K562 (cell line): ENCODE measurements at regions not wholly inside any gene's neighbourhood (a gene's known extent, or its start where the extent isn't known, plus 50 kb on each side); places are given as distances from the start of the nearest gene placed in this dataset.

ENCODE experiments used
- ATAC-seq: fragments of 200-7000 bp; cut with Tn5 transposase; 3 replicates; pipeline ENCODE4 v1.9.1; 2020; ENCODE audit warnings: moderate library complexity
- BruUV-seq: library from RNA; stranded (reverse); fragments of 400-500 nt; replicated peaks from 2 replicates; lab custom pipeline; 2021; lab: Mats Ljungman, UMichigan
- CTCF ChIA-PET: fragments of 300-600 bp; formaldehyde crosslinking; extraction: SDS; loops from one replicate; lab custom pipeline; 2021; ENCODE audit warnings: low intra/inter-chr PET ratio; lab: Yijun Ruan, JAX
- POLR2A ChIA-PET: fragments of 300-600, 350-650 bp; sonication (Branson Sonifier 250); formaldehyde crosslinking; extraction: SDS; loops from one replicate; lab custom pipeline; 2021; ENCODE audit warnings: antibody characterized with exemption, inconsistent platforms; lab: Yijun Ruan, JAX
- DNase-seq, 4 experiments: peaks; one replicate each; pipeline versions ENCODE4 v3.0.0 to v3.0.0-alpha.2; 2011 to 2018; ENCODE audit warnings: low spot score in 3 of 4, mixed read lengths in 3 of 4; ENCODE audit errors: extremely low read depth in 1 of 4
- FAIRE-seq: peaks from 2 replicates; lab custom pipeline; 2011; peaks lifted over from hg19 to GRCh38; lab: Jason Lieb, UNC
- H2AFZ ChIP-seq: 2 replicates; pipeline ENCODE4 v1.6.0; 2011; ENCODE audit warnings: low read depth, low read length, control low read depth, inconsistent platforms
- H3K27ac ChIP-seq: fragments of 200-600 bp; 3 replicates; pipeline ENCODE4 v1.8.0; 2011; ENCODE audit warnings: low read depth, mild to moderate bottlenecking, control low read depth, inconsistent platforms, low read length, moderate library complexity, mixed read lengths; ENCODE audit errors: extremely low read depth
- H3K27me3 ChIP-seq, 2 experiments: fragments of 300-600 bp in 1 of 2; 2 replicates in 1 of 2; 3 replicates in 1 of 2; pipeline versions ENCODE4 v1.6.0 to v1.8.0; 2011; ENCODE audit warnings: inconsistent platforms in 2 of 2, low read length in 2 of 2, mild to moderate bottlenecking in 1 of 2, mixed read lengths in 1 of 2, moderate library complexity in 1 of 2; ENCODE audit not compliant: control insufficient read depth in 2 of 2, insufficient read depth in 2 of 2
- H3K36me3 ChIP-seq: fragments of 300-600 bp; 3 replicates; pipeline ENCODE4 v1.8.0; 2011; ENCODE audit warnings: mild to moderate bottlenecking, low read length, inconsistent platforms; ENCODE audit not compliant: control insufficient read depth, insufficient read depth
- H3K4me1 ChIP-seq, 2 experiments: fragments of 200-600 bp in 1 of 2; replicated peaks in 1 of 2; 2 replicates in 1 of 2; 3 replicates in 1 of 2; pipeline versions ENCODE4 v1.5.1 to v1.8.0; 2011; ENCODE audit warnings: inconsistent platforms in 2 of 2, low read length in 2 of 2, mild to moderate bottlenecking in 1 of 2, mixed read lengths in 1 of 2, moderate library complexity in 1 of 2; ENCODE audit not compliant: control insufficient read depth in 2 of 2, insufficient read depth in 2 of 2
- H3K4me2 ChIP-seq: 2 replicates; pipeline ENCODE4 v1.6.1; 2011; ENCODE audit warnings: low read length, control low read depth, inconsistent platforms, mixed read lengths; ENCODE audit not compliant: insufficient read depth
- H3K4me3 ChIP-seq: fragments of 200-600 bp; sonication (generic), shearing (Covaris generic); 2 replicates; pipeline ENCODE4 v1.5.1; 2016; ENCODE audit warnings: control low read depth, inconsistent platforms
- H3K79me2 ChIP-seq: fragments of 200-600 bp; 3 replicates; pipeline ENCODE4 v1.8.0; 2011; ENCODE audit warnings: low read length, inconsistent platforms; ENCODE audit not compliant: control insufficient read depth, insufficient read depth
- H3K9ac ChIP-seq, 2 experiments: 2 replicates each; pipeline versions ENCODE4 v1.6.0 to v1.6.1; 2011; ENCODE audit warnings: low read depth in 2 of 2, low read length in 2 of 2, control low read depth in 1 of 2, inconsistent platforms in 1 of 2, mild to moderate bottlenecking in 1 of 2, mixed read lengths in 1 of 2; ENCODE audit not compliant: insufficient read depth in 1 of 2
- H3K9me1 ChIP-seq: one replicate; pipeline ENCODE4 v1.6.0; 2011; ENCODE audit warnings: inconsistent platforms, mild to moderate bottlenecking, low read length, moderate library complexity; ENCODE audit not compliant: control insufficient read depth, insufficient read depth
- H3K9me3 ChIP-seq: replicated peaks from 2 replicates; pipeline ENCODE4 v1.5.1; 2011; ENCODE audit warnings: low read depth, low read length, inconsistent platforms; ENCODE audit not compliant: control insufficient read depth, insufficient read depth
- H4K20me1 ChIP-seq: replicated peaks from 2 replicates; pipeline ENCODE4 v1.6.1; 2011; ENCODE audit warnings: low read length, inconsistent platforms, mixed read lengths; ENCODE audit not compliant: control insufficient read depth, insufficient read depth
- BDP1 ChIP-seq: IDR thresholded peaks from 3 replicates; pipeline ENCODE4 v1.6.1; 2011; ENCODE audit not compliant: insufficient read length, insufficient read depth
- BRD9 ChIP-seq: fragments of 450-650 bp; IDR thresholded peaks from 2 replicates; pipeline ENCODE4 v1.6.1; 2018; ENCODE audit warnings: low read depth; ENCODE audit not compliant: partially characterized antibody
- KDM1A ChIP-seq, 2 experiments: fragments of 450-650 bp; IDR thresholded peaks; 2 replicates each; pipeline ENCODE4 v1.6.1; 2016; ENCODE audit warnings: mild to moderate bottlenecking in 2 of 2
- POLR2AphosphoS2 ChIP-seq: IDR thresholded peaks from 2 replicates; pipeline ENCODE4 v1.6.1; 2012; ENCODE audit warnings: low read length, improper control_type of control experiment
- STAT5A ChIP-seq: IDR thresholded peaks from 2 replicates; pipeline ENCODE4 v1.6.1; 2012; ENCODE audit warnings: low read length, inconsistent platforms, borderline replicate concordance
- YY1 ChIP-seq, 3 experiments: IDR thresholded peaks; 2 replicates each; pipeline ENCODE4 v1.6.1; 2011; ENCODE audit warnings: low read length in 2 of 3, mild to moderate bottlenecking in 2 of 3, moderate library complexity in 2 of 3, borderline replicate concordance in 1 of 3, control low read depth in 1 of 3, low read depth in 1 of 3; ENCODE audit not compliant: insufficient read depth in 3 of 3, insufficient replicate concordance in 2 of 3, control insufficient read depth in 1 of 3, insufficient read length in 1 of 3; ENCODE audit errors: extremely low read depth in 1 of 3
- ZNF239 ChIP-seq: fragments of 250-450 bp; sonication (Bioruptor Pico); IDR thresholded peaks from 2 replicates; pipeline ENCODE4 v1.4.0; 2020; ENCODE audit warnings: mild to moderate bottlenecking
- WGBS: fragments of 100-300 bp; shearing (Covaris generic); methylation state at CpG from one replicate; pipeline ENCODE4 v1.1.6; 2016; ENCODE audit warnings: low coverage, mixed read lengths; ENCODE audit not compliant: insufficient coverage; ENCODE audit errors: missing lambda C conversion rate; 5-methylcytosine and 5-hydroxymethylcytosine counted together
- in situ Hi-C: fragments of 300-500 bp; cut with MboI; formaldehyde crosslinking; loops from 4 replicates; pipeline ENCODE4 v1.15.0; 2018; ENCODE audit warnings: inconsistent platforms, mixed read lengths
- intact Hi-C: fragments of 100-400 bp; cut with micrococcal nuclease; formaldehyde crosslinking; loops from 2 replicates; pipeline ENCODE4 v1.14.2; 2022
- TF ChIP-seq, protein P1 (sequence below): fragments of 450-650 bp; IDR thresholded peaks from 2 replicates; pipeline ENCODE4 v1.6.1; 2017; ENCODE audit warnings: antibody characterized with exemption, mild to moderate bottlenecking
- TF ChIP-seq, protein P2 (sequence below), 2 experiments: fragments of 450-650 bp in 1 of 2; IDR thresholded peaks; 2 replicates each; pipeline ENCODE4 v1.6.1; 2011 to 2017; ENCODE audit warnings: low read depth in 2 of 2, antibody characterized with exemption in 1 of 2, borderline replicate concordance in 1 of 2, low read length in 1 of 2, mild to moderate bottlenecking in 1 of 2, mixed read lengths in 1 of 2; ENCODE audit not compliant: control insufficient read depth in 1 of 2
- TF ChIP-seq, protein P3 (sequence below): fragments of 450-650 bp; IDR thresholded peaks from 2 replicates; pipeline ENCODE4 v1.7.0; 2016; ENCODE audit warnings: borderline replicate concordance

DNA sequence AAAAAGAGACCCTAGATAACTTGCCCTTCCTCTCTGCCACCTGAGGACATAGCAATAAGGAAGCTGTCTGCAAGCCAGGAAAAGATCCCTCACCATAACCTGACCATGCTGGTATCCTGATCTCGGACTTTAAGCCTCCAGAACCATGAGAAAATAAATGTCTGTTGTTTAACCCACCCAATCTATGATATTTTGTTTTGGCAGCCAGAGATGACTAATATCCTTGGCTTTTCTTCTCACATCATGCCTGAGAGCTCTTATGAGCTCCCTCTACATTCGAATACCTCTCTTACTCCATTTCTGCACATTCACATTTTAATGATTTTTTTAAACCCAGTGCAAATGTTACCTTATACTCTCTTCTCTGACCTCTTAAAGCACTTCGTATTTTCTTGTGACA is 214.0 kb upstream of the CHRM2 start:
- Histone ChIP-seq H3K27me3 (no peaks in the 10 kb centered on the region), H3K4me2 (no peak overlapping the region), H3K27ac (no peak overlapping the region), H3K4me3 (no peak overlapping the region), H3K36me3 (no peaks in the 10 kb centered on the region), H3K79me2 (no peaks in the 10 kb centered on the region), H4K20me1 (no peaks in the 10 kb centered on the region), H3K4me1 (no peaks in the 10 kb centered on the region), H3K9me1 (no peaks in the 10 kb centered on the region), H3K9ac (no peak overlapping the region), H2AFZ (no peak overlapping the region), H3K9me3 (no peaks in the 10 kb centered on the region)
- DNase-seq (no peak), FAIRE-seq (no peak), ATAC-seq (no peak)
- POLR2A ChIA-PET = no interaction called here
- 2% methylated on average over 3 of the region's 3 CpGs for WGBS
- TF ChIP-seq POLR2AphosphoS2 (no peak), STAT5A (no peak), YY1 (IDR thresholded peaks at IDR 0.05; ENCODE audit: borderline replicate concordance in 1 of 3, control insufficient read depth in 1 of 3, extremely low read depth in 1 of 3, insufficient read depth in 3 of 3, insufficient read length in 1 of 3, insufficient replicate concordance in 2 of 3, low read depth in 1 of 3, low read length in 2 of 3) (no peak), KDM1A (IDR thresholded peaks at IDR 0.05) (no peak), BRD9 (no peak), ZNF239 (CRISPR knock-in tag) (no peak), BDP1 (no peak)
- TF ChIP-seq, protein P1, sequence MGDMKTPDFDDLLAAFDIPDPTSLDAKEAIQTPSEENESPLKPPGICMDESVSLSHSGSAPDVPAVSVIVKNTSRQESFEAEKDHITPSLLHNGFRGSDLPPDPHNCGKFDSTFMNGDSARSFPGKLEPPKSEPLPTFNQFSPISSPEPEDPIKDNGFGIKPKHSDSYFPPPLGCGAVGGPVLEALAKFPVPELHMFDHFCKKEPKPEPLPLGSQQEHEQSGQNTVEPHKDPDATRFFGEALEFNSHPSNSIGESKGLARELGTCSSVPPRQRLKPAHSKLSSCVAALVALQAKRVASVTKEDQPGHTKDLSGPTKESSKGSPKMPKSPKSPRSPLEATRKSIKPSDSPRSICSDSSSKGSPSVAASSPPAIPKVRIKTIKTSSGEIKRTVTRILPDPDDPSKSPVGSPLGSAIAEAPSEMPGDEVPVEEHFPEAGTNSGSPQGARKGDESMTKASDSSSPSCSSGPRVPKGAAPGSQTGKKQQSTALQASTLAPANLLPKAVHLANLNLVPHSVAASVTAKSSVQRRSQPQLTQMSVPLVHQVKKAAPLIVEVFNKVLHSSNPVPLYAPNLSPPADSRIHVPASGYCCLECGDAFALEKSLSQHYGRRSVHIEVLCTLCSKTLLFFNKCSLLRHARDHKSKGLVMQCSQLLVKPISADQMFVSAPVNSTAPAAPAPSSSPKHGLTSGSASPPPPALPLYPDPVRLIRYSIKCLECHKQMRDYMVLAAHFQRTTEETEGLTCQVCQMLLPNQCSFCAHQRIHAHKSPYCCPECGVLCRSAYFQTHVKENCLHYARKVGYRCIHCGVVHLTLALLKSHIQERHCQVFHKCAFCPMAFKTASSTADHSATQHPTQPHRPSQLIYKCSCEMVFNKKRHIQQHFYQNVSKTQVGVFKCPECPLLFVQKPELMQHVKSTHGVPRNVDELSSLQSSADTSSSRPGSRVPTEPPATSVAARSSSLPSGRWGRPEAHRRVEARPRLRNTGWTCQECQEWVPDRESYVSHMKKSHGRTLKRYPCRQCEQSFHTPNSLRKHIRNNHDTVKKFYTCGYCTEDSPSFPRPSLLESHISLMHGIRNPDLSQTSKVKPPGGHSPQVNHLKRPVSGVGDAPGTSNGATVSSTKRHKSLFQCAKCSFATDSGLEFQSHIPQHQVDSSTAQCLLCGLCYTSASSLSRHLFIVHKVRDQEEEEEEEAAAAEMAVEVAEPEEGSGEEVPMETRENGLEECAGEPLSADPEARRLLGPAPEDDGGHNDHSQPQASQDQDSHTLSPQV = no peak
- TF ChIP-seq, protein P2, sequence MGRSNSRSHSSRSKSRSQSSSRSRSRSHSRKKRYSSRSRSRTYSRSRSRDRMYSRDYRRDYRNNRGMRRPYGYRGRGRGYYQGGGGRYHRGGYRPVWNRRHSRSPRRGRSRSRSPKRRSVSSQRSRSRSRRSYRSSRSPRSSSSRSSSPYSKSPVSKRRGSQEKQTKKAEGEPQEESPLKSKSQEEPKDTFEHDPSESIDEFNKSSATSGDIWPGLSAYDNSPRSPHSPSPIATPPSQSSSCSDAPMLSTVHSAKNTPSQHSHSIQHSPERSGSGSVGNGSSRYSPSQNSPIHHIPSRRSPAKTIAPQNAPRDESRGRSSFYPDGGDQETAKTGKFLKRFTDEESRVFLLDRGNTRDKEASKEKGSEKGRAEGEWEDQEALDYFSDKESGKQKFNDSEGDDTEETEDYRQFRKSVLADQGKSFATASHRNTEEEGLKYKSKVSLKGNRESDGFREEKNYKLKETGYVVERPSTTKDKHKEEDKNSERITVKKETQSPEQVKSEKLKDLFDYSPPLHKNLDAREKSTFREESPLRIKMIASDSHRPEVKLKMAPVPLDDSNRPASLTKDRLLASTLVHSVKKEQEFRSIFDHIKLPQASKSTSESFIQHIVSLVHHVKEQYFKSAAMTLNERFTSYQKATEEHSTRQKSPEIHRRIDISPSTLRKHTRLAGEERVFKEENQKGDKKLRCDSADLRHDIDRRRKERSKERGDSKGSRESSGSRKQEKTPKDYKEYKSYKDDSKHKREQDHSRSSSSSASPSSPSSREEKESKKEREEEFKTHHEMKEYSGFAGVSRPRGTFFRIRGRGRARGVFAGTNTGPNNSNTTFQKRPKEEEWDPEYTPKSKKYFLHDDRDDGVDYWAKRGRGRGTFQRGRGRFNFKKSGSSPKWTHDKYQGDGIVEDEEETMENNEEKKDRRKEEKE (IDR thresholded peaks at IDR 0.05; ENCODE audit: borderline replicate concordance in 1 of 2, control insufficient read depth in 1 of 2, low read depth in 2 of 2, low read length in 1 of 2) = no peak
- TF ChIP-seq, protein P3, sequence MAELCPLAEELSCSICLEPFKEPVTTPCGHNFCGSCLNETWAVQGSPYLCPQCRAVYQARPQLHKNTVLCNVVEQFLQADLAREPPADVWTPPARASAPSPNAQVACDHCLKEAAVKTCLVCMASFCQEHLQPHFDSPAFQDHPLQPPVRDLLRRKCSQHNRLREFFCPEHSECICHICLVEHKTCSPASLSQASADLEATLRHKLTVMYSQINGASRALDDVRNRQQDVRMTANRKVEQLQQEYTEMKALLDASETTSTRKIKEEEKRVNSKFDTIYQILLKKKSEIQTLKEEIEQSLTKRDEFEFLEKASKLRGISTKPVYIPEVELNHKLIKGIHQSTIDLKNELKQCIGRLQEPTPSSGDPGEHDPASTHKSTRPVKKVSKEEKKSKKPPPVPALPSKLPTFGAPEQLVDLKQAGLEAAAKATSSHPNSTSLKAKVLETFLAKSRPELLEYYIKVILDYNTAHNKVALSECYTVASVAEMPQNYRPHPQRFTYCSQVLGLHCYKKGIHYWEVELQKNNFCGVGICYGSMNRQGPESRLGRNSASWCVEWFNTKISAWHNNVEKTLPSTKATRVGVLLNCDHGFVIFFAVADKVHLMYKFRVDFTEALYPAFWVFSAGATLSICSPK = no peak
- BruUV-seq = no TSS peak
- in situ Hi-C loops = no loop called here
- CTCF ChIA-PET = interaction anchor here (0.6 kb wide), 1 partner anchor 915 kb away, joined by 4 read pairs; no protein-coding TSS in a partner anchor
- intact Hi-C loops = no loop called here
